HL-60 (cell line): ENCODE measurements at regions not wholly inside any gene's neighbourhood (a gene's known extent, or its start where the extent isn't known, plus 50 kb on each side); places are given as distances from the start of the nearest gene placed in this dataset.

Experiments
- CTCF ChIP-seq: IDR thresholded peaks from one replicate; pipeline ENCODE4 v1.5.1; 2011; ENCODE audit warnings: low read length, control low read depth, inconsistent platforms; ENCODE audit not compliant: insufficient read depth
- GABPA ChIP-seq: IDR thresholded peaks from 2 replicates; pipeline ENCODE4 v1.6.1; 2012; ENCODE audit warnings: low read depth
- POLR2AphosphoS5 ChIP-seq: IDR thresholded peaks from 2 replicates; pipeline ENCODE4 v1.6.1; 2012; ENCODE audit warnings: low read depth
- SPI1 ChIP-seq: IDR thresholded peaks from 2 replicates; pipeline ENCODE4 v1.6.1; 2012; ENCODE audit warnings: low read depth, mild to moderate bottlenecking, borderline replicate concordance
- TF ChIP-seq, protein P1 (sequence below): IDR thresholded peaks from 2 replicates; pipeline ENCODE4 v1.6.1; 2012; ENCODE audit warnings: low read depth; ENCODE audit not compliant: insufficient replicate concordance

DNA sequence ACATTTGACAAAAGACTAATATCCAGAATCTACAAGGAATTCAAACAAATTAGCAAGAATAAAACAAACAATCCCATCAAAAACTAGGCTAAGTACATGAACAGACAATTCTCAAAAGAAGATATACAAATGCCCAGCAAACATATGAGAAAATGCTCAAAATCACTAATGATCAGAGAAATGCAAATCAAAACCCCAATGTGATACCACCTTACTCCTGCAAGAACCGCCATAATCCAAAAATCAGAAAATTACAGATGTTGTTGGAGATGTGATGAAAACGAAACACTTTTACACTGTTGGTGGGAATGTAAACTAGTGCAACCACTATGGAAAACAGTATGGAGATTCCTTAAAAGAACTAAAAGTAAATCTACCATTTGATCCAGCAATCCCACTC is 79.4 kb downstream of the SNTN start:
- TF ChIP-seq CTCF (no peak), POLR2AphosphoS5 (no peak), GABPA (no peak), SPI1 (no peak)
- TF ChIP-seq, protein P1, sequence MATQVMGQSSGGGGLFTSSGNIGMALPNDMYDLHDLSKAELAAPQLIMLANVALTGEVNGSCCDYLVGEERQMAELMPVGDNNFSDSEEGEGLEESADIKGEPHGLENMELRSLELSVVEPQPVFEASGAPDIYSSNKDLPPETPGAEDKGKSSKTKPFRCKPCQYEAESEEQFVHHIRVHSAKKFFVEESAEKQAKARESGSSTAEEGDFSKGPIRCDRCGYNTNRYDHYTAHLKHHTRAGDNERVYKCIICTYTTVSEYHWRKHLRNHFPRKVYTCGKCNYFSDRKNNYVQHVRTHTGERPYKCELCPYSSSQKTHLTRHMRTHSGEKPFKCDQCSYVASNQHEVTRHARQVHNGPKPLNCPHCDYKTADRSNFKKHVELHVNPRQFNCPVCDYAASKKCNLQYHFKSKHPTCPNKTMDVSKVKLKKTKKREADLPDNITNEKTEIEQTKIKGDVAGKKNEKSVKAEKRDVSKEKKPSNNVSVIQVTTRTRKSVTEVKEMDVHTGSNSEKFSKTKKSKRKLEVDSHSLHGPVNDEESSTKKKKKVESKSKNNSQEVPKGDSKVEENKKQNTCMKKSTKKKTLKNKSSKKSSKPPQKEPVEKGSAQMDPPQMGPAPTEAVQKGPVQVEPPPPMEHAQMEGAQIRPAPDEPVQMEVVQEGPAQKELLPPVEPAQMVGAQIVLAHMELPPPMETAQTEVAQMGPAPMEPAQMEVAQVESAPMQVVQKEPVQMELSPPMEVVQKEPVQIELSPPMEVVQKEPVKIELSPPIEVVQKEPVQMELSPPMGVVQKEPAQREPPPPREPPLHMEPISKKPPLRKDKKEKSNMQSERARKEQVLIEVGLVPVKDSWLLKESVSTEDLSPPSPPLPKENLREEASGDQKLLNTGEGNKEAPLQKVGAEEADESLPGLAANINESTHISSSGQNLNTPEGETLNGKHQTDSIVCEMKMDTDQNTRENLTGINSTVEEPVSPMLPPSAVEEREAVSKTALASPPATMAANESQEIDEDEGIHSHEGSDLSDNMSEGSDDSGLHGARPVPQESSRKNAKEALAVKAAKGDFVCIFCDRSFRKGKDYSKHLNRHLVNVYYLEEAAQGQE, result no peak
